ENCODE measurements at regions not wholly inside any gene's neighbourhood (a gene's known extent, or its start where the extent isn't known, plus 50 kb on each side); places are given as distances from the start of the nearest gene placed in this dataset.

DNA sequence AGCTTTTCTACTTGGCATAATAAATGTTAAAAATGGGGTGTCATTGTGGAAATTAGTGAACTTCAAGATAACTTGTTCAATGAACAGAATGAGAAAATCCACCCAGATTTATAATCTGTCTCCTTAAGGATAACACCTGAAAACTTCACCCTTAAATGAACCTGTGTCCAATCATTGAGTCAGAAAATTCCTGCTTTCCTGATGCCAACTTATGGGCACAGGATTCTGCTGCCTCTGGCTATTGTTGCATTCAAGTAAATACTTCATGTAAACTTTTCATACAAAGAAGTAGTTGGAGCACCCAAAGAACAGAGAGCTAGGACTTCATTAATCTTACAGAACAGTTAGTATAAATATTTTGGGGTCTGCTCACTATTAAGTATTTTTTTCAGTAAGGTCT is 98.9 kb upstream of the PLEKHA5 start:
- no peak for TF ChIP-seq EZH2 (IDR thresholded peaks at IDR 0.05; ENCODE audit: borderline replicate concordance, low read length)
- TF ChIP-seq, protein P1, sequence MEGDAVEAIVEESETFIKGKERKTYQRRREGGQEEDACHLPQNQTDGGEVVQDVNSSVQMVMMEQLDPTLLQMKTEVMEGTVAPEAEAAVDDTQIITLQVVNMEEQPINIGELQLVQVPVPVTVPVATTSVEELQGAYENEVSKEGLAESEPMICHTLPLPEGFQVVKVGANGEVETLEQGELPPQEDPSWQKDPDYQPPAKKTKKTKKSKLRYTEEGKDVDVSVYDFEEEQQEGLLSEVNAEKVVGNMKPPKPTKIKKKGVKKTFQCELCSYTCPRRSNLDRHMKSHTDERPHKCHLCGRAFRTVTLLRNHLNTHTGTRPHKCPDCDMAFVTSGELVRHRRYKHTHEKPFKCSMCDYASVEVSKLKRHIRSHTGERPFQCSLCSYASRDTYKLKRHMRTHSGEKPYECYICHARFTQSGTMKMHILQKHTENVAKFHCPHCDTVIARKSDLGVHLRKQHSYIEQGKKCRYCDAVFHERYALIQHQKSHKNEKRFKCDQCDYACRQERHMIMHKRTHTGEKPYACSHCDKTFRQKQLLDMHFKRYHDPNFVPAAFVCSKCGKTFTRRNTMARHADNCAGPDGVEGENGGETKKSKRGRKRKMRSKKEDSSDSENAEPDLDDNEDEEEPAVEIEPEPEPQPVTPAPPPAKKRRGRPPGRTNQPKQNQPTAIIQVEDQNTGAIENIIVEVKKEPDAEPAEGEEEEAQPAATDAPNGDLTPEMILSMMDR (conservative IDR thresholded peaks at IDR 0.05 in 1 of 2, IDR thresholded peaks at IDR 0.05 in 1 of 2; ENCODE audit: extremely low read depth in 1 of 2, insufficient read depth in 1 of 2, low read depth in 1 of 2, low read length in 2 of 2) = no peak

All from mammary epithelial cell (primary cell).